Astrocyte (in vitro differentiated cells and primary cell): ENCODE measurements at regions not wholly inside any gene's neighbourhood (a gene's known extent, or its start where the extent isn't known, plus 50 kb on each side); places are given as distances from the start of the nearest gene placed in this dataset.

Experiments used
- CTCF ChIP-seq: IDR thresholded peaks from 2 replicates; pipeline ENCODE4 v1.5.1; 2011; ENCODE audit warnings: low read depth, mild to moderate bottlenecking, inconsistent platforms, low read length, moderate library complexity; ENCODE audit not compliant: insufficient read depth
- EZH2 ChIP-seq: IDR thresholded peaks from 2 replicates; pipeline ENCODE4 v1.6.1; 2012; ENCODE audit warnings: mild to moderate bottlenecking, low read length, inconsistent platforms; ENCODE audit not compliant: insufficient read depth

- TF ChIP-seq CTCF: no peak
- no peak for TF ChIP-seq EZH2
Measured at GRCh38 chr21:38718481-38718880, 87.2 kb upstream of the ETS2 start.
